ENCODE measurements at regions not wholly inside any gene's neighbourhood (a gene's known extent, or its start where the extent isn't known, plus 50 kb on each side); places are given as distances from the start of the nearest gene placed in this dataset.
"Not testable (repeated sequence)": the region's sequence is repeated elsewhere in the genome, so short reads cannot be mapped to it uniquely, and the experiment has no call there.

DNA sequence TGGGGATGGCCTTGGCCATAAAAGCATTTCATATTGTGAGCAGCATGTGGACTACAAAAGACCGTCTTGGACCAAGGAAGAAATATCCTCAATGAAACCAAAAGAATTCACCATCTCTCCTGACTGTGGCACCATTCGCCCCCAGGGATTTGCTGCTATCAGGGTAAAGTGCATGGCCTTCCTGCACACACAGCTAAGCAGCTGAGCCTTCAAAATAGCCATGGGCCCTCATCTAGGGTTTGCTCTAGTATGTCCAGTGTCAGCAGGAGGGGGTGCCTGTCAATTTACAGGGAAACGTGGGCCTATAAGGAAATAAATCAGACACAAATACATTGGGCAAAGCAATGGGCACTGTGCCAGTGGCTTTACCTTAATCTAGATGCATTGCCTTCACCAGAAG is 296.6 kb upstream of the NBPF12 start:
- H3K4me3 ChIP-seq (ENCODE audit: low read length) = not testable (repeated sequence)

DNA sequence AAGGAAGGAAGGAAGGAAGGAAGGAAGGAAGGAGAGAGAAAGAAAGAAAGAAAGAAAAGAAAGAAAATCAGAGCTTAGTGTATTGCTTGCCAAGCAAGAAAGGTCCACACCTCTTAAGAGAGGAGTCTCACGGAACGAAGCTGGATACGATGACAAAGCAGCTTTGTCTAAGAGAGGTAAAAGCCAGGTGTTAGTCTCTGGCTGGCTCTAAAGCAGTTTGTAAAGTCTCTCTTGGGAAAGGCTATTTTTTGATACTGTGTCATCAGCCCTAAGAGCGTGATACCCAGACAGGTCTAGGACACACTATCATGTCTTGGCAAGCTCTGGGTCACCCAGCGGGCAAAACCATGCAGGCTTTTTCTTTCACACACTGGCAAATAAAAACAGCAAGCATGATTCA is 297.5 kb upstream of the NBPF12 start:
- not testable (repeated sequence) for H3K4me3 ChIP-seq (ENCODE audit: low read length)

DNA sequence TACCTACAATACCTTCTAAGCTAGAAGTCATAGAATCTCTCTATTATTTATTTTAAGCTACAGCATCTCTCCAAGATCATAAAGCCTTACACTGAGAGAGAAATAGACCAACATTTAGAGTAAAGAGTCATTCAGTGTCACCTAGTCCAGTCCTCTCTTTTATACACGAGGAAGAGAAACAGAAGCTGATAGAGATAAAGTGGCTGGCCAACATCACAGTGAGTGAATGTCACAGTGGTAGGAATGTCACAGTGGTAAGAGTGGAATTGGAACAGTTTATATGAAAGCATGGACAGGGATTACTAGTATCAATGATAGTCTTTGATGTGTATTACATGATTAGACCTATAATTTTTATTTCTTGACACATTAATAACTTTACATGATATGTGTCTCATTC is 307.8 kb upstream of the NBPF12 start:
- H3K4me3 ChIP-seq (ENCODE audit: low read length) = not testable (repeated sequence)

- H3K4me3 ChIP-seq (ENCODE audit: low read length) = not testable (repeated sequence)
Observed at GRCh38 chr1:146618582-146618981, 319.5 kb upstream of the NBPF12 start.

DNA sequence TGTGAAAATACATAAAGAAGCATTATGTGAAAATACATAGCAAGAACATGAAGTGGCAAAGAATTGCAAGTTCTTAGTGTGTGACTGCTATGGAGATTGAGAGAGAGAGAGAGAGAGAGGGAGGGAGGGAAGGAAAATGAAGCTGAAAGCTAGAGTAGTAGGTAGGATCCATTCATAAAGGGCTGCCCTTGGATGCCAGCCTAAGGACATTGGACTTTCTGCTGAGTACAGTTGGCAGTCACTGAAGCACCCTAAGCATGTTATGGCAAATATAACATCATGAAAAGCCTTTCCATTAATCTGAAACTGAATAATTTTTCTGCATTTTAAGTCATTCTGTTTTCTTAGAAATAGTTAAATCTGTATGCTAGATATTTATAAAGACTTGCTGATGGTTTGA is 333.4 kb upstream of the NBPF12 start:
- not testable (repeated sequence) for H3K4me3 ChIP-seq (ENCODE audit: low read length)

- H3K4me3 ChIP-seq (ENCODE audit: low read length) = not testable (repeated sequence)
Observed at GRCh38 chr1:146600720-146601307, 337.3 kb upstream of the NBPF12 start.

- H3K4me3 ChIP-seq (ENCODE audit: low read length) = not testable (repeated sequence)
Observed at GRCh38 chr1:146599906-146600305, 338.2 kb upstream of the NBPF12 start.

GRCh38 chr1:146581229-146581628 is 352.4 kb upstream of the NOTCH2NLA start:
- H3K4me3 ChIP-seq (ENCODE audit: low read length) = not testable (repeated sequence)

DNA sequence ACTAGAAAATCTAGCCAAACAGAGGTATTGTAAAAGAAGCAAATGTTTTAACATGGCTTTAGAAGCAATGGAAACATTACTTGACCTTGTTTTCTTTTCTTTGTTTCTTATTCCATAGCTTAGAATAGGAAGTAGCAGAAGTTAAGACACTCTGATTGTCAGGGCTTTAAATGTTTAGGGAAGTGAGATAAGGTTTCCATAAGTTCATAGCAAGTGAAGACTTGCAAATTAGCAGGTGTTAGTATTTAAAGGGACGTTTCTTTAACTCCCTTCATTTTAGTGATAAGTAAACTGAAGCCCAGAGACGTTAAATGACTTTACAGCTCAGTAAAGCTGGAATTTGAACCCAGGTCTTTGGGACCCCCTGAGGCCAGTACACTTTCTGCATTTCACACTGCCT is 338.7 kb upstream of the NOTCH2NLA start:
- not testable (repeated sequence) for H3K4me3 ChIP-seq (ENCODE audit: low read length)

DNA sequence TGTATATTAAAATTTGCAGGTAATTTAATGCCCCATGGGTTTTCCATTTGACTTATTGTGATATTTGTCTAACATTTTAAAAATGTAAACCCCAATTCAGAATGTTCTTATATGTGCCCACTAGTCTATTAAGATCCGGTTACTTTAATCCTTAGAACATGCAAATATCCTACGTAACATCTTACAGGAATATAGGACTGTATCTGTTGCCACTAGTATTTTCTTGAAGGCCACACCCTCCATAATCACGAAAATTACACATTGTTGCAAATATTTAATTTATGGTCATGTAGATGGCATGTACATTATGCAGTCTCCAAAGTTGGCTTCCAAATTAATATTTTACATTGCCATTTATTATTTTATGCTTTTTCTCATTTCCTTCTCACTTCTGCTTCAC is 329.2 kb upstream of the NOTCH2NLA start:
- H3K4me3 ChIP-seq (ENCODE audit: low read length) = not testable (repeated sequence)

DNA sequence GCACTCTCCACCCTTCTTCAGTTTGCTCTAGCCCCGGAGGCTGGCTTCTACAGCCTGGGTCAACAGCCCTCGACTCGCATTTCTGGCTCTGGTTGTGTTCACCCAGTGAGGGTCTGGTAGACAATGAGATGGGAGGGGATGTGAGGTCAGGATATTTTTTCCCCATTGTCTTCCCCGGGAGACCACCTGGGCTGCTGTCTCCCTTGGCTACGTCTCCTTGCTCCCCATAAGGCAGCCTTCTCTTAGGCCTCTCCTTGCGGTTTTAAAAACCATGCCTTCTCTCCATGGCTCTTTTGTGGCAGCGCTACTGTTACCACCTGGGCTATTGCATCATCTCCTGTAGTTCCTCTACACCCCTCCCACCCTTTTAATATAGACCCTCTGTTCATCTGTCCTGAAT is 327.6 kb upstream of the NOTCH2NLA start:
- H3K4me3 ChIP-seq (ENCODE audit: low read length) = not testable (repeated sequence)

GRCh38 chr1:146552414-146552813 is 323.6 kb upstream of the NOTCH2NLA start:
- H3K4me3 ChIP-seq (ENCODE audit: low read length) = not testable (repeated sequence)

- not testable (repeated sequence) for H3K4me3 ChIP-seq (ENCODE audit: low read length)
Observed at GRCh38 chr1:146548684-146549083, 319.9 kb upstream of the NOTCH2NLA start.

DNA sequence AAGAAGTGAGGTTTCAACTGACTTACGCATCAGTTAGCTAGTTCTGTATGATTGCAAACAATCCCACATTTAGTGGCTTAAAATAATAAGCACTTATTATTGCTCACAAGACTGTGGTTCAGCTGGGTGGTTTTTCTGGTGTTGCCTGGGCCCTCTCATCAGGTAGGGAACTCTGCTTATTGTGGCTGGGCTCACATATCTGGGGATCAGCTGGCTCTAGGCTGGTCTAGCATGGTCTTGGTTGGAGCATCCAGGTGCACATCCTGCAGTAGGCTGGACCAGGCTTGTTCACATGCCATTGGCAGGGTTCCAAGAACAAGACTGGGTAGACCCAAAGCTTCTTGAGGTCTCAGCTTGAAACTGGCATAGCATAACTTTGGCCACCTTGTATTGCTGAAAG is 317.4 kb upstream of the NOTCH2NLA start:
- H3K4me3 ChIP-seq (ENCODE audit: low read length) = not testable (repeated sequence)

DNA sequence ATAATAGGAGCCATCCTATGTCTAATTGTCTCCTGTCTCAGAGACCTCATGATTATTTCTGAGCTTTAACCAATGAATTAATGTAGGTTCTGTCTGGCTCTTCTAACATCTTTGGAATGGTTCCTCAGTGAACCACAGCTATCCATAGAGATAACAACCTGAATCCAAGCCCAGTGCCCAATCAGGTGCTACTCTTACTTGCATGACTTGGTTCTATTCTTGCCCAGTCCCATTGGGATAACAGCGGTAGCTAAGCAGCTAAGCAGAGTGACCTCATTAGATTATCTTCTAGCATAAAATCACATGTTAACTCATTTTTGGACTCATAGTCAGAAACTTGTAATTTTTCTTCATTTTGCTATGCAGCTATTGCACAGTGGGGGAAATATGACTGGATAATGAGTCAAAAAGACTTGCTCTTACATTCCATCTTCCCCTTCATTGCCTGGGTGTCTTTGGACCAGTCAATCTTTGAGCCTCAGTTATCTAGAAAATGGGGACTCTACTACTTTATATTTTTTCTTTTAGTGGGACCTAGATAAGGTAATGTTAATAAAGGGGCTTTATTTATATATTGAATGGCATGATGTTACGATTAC is 309.1 kb upstream of the NOTCH2NLA start:
- not testable (repeated sequence) for H3K4me3 ChIP-seq (ENCODE audit: low read length)

GRCh38 chr1:146536028-146536427 is 307.2 kb upstream of the NOTCH2NLA start:
- H3K4me3 ChIP-seq (ENCODE audit: low read length) = not testable (repeated sequence)

GRCh38 chr1:146535575-146535974 is 306.8 kb upstream of the NOTCH2NLA start:
- not testable (repeated sequence) for H3K4me3 ChIP-seq (ENCODE audit: low read length)

- not testable (repeated sequence) for H3K4me3 ChIP-seq (ENCODE audit: low read length)
Observed at GRCh38 chr1:146530958-146531357, 302.1 kb upstream of the NOTCH2NLA start.

GRCh38 chr1:146522812-146523211 is 294.0 kb upstream of the NOTCH2NLA start:
- H3K4me3 ChIP-seq (ENCODE audit: low read length) = not testable (repeated sequence)

- not testable (repeated sequence) for H3K4me3 ChIP-seq (ENCODE audit: low read length)
Observed at GRCh38 chr1:146522345-146522744, 293.5 kb upstream of the NOTCH2NLA start.

DNA sequence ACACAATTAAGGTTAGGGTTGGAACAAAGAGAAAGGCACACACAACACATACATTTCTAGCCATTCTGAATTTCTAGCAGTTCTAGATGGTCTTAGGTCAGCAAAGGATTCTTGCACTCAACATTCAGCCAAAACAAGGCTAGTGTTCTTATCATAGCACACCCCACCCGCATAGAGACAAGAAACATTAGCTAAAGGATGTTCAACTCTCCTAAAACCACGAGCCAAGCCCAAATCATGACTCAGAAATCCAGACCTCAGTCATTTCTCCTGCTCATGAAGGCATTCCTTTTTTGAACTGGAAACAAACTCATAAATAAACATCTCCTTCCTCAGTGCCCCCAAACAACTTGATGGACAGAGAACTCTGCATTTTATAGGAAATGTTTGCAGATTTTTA is 293.0 kb upstream of the NOTCH2NLA start:
- H3K4me3 ChIP-seq (ENCODE audit: low read length) = not testable (repeated sequence)

DNA sequence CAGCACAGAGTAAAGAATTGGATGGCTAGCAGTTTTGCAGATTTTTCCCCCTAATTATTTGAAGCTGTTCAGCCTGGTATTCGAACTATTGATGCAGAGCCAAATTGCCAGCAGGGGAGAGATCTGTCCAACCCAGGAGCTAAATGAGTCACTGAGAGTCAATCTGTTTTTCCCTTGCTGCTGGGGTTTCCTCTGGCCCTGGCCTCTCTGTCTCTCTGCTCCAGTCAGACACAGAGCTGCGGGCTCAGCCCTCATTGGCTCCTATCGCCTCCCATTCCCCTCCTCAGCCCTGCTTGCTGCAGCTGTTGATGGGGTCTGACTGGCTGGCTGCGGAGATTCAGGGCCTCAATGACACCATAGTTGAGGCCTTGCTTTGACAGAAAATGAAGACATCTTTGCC is 284.9 kb upstream of the NOTCH2NLA start:
- H3K4me3 ChIP-seq (ENCODE audit: low read length) = not testable (repeated sequence)

DNA sequence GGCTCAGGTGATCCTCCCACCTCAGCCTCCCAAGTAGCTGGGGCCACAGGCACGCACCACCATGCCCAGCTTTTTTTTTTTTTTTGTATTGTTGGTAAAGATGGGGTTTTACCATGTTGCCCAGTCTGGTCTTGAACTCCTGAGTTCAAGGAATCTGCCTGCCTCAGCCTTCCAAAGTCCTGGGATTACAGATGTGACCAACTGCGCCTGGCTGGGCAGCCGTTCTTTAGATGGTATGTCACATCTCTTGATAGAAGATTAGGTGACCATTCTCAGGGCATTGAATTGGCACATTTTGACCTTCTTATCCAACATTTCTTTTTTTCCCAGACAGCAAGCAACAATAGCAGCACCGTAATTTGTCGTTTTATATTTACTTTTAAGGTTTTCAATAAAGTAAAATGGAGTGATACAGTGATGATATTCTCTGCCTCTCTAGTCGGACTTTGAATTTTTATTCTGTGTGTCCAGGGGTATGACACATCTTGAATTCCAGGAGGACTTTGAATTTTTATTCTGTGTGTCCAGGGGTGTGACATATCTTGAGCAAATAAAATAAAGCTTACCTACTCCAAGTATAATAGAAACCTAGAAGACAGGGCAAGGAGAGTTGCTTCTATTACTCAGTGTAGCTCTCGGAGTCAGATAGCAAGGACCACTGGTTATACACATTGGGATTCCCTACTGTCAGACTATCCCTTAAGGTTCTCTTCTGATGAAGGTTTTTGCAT is 282.4 kb upstream of the NOTCH2NLA start:
- not testable (repeated sequence) for H3K4me3 ChIP-seq (ENCODE audit: low read length)

Measured in GM08714 (cell line).